Renal cortex interstitium (tissue), 11 donors: ENCODE measurements at regions not wholly inside any gene's neighbourhood (a gene's known extent, or its start where the extent isn't known, plus 50 kb on each side); places are given as distances from the start of the nearest gene placed in this dataset.
"Not testable (repeated sequence)": the region's sequence is repeated elsewhere in the genome, so short reads cannot be mapped to it uniquely, and the experiment has no call there.

Experiments
- DNase-seq, 11 donors: peaks; one replicate each; pipeline ENCODE4 v3.0.0-alpha.2; 2013; ENCODE audit warnings: low read depth in 9 of 11, low spot score in 4 of 11; ENCODE audit errors: extremely low read depth in 1 of 11

GRCh38 chr15:34528055-34528754, 55.2 kb downstream of the GOLGA8B start:
- not testable (repeated sequence) for DNase-seq

- DNase-seq = not testable (repeated sequence)
These were observed 55.8 kb downstream of the GOLGA8B start for GRCh38 chr15:34527641-34528040.

- DNase-seq = not testable (repeated sequence)
These were observed 59.6 kb downstream of the GOLGA8B start for GRCh38 chr15:34523849-34524248.

GRCh38 chr15:34522601-34523000, 60.9 kb downstream of the GOLGA8B start:
- DNase-seq = not testable (repeated sequence)

- not testable (repeated sequence) for DNase-seq
These were observed 61.5 kb downstream of the GOLGA8B start for GRCh38 chr15:34521802-34522485.

GRCh38 chr15:34520566-34520965, 62.9 kb downstream of the GOLGA8B start:
- no peak for DNase-seq

GRCh38 chr15:34520010-34520409, 63.4 kb downstream of the GOLGA8B start:
- DNase-seq = not testable (repeated sequence)

GRCh38 chr15:34514251-34514670, 69.2 kb downstream of the GOLGA8B start:
- DNase-seq = peak in 2 of 11 donors; percentile 29 to 49

GRCh38 chr15:34512628-34513027, 70.8 kb downstream of the GOLGA8B start:
- DNase-seq = no peak

GRCh38 chr15:34501131-34501530, 63.5 kb upstream of the GOLGA8A start:
- DNase-seq = no peak

GRCh38 chr15:34496207-34496995, 58.8 kb upstream of the GOLGA8A start:
- DNase-seq = no peak

- not testable (repeated sequence) for DNase-seq
These were observed 58.1 kb upstream of the GOLGA8A start for GRCh38 chr15:34495707-34496106.

- DNase-seq = no peak
These were observed 56.4 kb upstream of the GOLGA8A start for GRCh38 chr15:34494084-34494399.

- DNase-seq = no peak
These were observed 55.4 kb upstream of the GOLGA8A start for GRCh38 chr15:34493001-34493400.

- DNase-seq = not testable (repeated sequence)
These were observed 53.9 kb upstream of the GOLGA8A start for GRCh38 chr15:34491488-34491887.

GRCh38 chr15:34490417-34491193, 53.0 kb upstream of the GOLGA8A start:
- DNase-seq = no peak

GRCh38 chr15:34488973-34489959, 51.7 kb upstream of the GOLGA8A start:
- not testable (repeated sequence) for DNase-seq
